Neural progenitor cell (in vitro differentiated cells): ENCODE measurements at regions not wholly inside any gene's neighbourhood (a gene's known extent, or its start where the extent isn't known, plus 50 kb on each side); places are given as distances from the start of the nearest gene placed in this dataset.

Experiments used
- EZH2 ChIP-seq: fragments of 200-600 bp; sonication (generic); IDR thresholded peaks from 2 replicates; pipeline ENCODE4 v1.6.1; 2017; ENCODE audit warnings: antibody characterized with exemption, mild to moderate bottlenecking, moderate library complexity
- EZH2phosphoT487 ChIP-seq: fragments of 200-600 bp; sonication (generic); IDR thresholded peaks from 2 replicates; pipeline ENCODE4 v1.6.1; 2017; ENCODE audit warnings: antibody characterized with exemption

GRCh38 chr14:71618716-71619115 is 313.5 kb upstream of the RGS6 start:
- TF ChIP-seq EZH2phosphoT487 (no peak), EZH2 (no peak)
